CD4-positive, alpha-beta T cell (primary cell): ENCODE measurements at regions not wholly inside any gene's neighbourhood (a gene's known extent, or its start where the extent isn't known, plus 50 kb on each side); places are given as distances from the start of the nearest gene placed in this dataset.
"Not testable (repeated sequence)": the region's sequence is repeated elsewhere in the genome, so short reads cannot be mapped to it uniquely, and the experiment has no call there.

ENCODE experiments used
- ATAC-seq: fragments of 200-7000 bp; cut with Tn5 transposase; one replicate; pipeline ENCODE4 v1.10.0; 2022; ENCODE audit warnings: mild to moderate bottlenecking; ENCODE audit not compliant: poor library complexity
- CTCF ChIA-PET: fragments of 350-600 bp; sonication (Branson Sonifier 250); formaldehyde crosslinking; loops from one replicate; lab custom pipeline; 2021; ENCODE audit warnings: antibody characterized with exemption, inconsistent platforms; lab: Charles Lee
- POLR2A ChIA-PET: fragments of 350-600 bp; sonication (Branson Sonifier 250); formaldehyde crosslinking; loops from one replicate; lab custom pipeline; 2021; ENCODE audit warnings: antibody characterized with exemption, inconsistent platforms; lab: Charles Lee
- DNase-seq, 14 experiments: peaks; one replicate each; pipeline ENCODE4 v3.0.0-alpha.2; 2013 to 2020; ENCODE audit warnings: mixed read lengths in 2 of 14
- H3K27ac ChIP-seq, 2 donors: one replicate each; pipeline versions ENCODE4 v1.5.1 to v1.7.0; 2013; ENCODE audit warnings: low read length in 2 of 2, low read depth in 1 of 2, mild to moderate bottlenecking in 1 of 2
- H3K27me3 ChIP-seq, 2 experiments: 1 replicate in 1 of 2; 2 replicates in 1 of 2; pipeline versions ENCODE4 v1.6.1 to v1.7.0; 2013; ENCODE audit warnings: low read length in 2 of 2, control low read depth in 1 of 2, mild to moderate bottlenecking in 1 of 2, moderate library complexity in 1 of 2; ENCODE audit not compliant: insufficient read depth in 2 of 2, control insufficient read depth in 1 of 2
- H3K36me3 ChIP-seq: one replicate; pipeline ENCODE4 v1.6.1; 2013; ENCODE audit warnings: low read length, control low read depth; ENCODE audit not compliant: insufficient read depth
- H3K4me1 ChIP-seq: one replicate; pipeline ENCODE4 v1.6.1; 2013; ENCODE audit warnings: low read length, control low read depth; ENCODE audit not compliant: insufficient read depth
- H3K4me3 ChIP-seq: one replicate; pipeline ENCODE4 v1.5.1; 2013; ENCODE audit warnings: mild to moderate bottlenecking, low read length, moderate library complexity
- H3K9me3 ChIP-seq, 2 experiments: 1 replicate in 1 of 2; 2 replicates in 1 of 2; pipeline versions ENCODE4 v1.6.1 to v1.7.0; 2013; ENCODE audit warnings: low read length in 2 of 2, mild to moderate bottlenecking in 2 of 2, control low read depth in 1 of 2, moderate library complexity in 1 of 2; ENCODE audit not compliant: control insufficient read depth in 1 of 2, insufficient read depth in 1 of 2
- H3K27ac Mint-ChIP-seq: one replicate; pipeline ENCODE4 v1.8.0; 2020; ENCODE audit warnings: mixed read lengths
- H3K27me3 Mint-ChIP-seq: one replicate; pipeline ENCODE4 v1.8.0; 2021; ENCODE audit warnings: mixed read lengths
- H3K36me3 Mint-ChIP-seq: one replicate; pipeline ENCODE4 v1.8.0; 2021; ENCODE audit warnings: low read depth, mixed read lengths
- H3K4me1 Mint-ChIP-seq: one replicate; pipeline ENCODE4 v1.8.0; 2021; ENCODE audit warnings: low read depth, mixed read lengths
- H3K4me3 Mint-ChIP-seq: one replicate; pipeline ENCODE4 v1.8.0; 2020; ENCODE audit warnings: mild to moderate bottlenecking, mixed read lengths
- H3K9me3 Mint-ChIP-seq: one replicate; pipeline ENCODE4 v1.8.0; 2020; ENCODE audit warnings: mixed read lengths
- CTCF ChIP-seq: fragments of 200-600 bp; IDR thresholded peaks from one replicate; pipeline ENCODE4 v1.8.0; 2022; ENCODE audit warnings: antibody characterized with exemption, mild to moderate bottlenecking
- intact Hi-C, 2 experiments: fragments of 100-400 bp; cut with DNase I in 1 of 2; cut with micrococcal nuclease in 1 of 2; formaldehyde crosslinking; loops; one replicate each; pipeline versions ENCODE4 v1.15.1 to v1.9.0; 2023 to 2025; cut with DNase I, micrococcal nuclease

DNA sequence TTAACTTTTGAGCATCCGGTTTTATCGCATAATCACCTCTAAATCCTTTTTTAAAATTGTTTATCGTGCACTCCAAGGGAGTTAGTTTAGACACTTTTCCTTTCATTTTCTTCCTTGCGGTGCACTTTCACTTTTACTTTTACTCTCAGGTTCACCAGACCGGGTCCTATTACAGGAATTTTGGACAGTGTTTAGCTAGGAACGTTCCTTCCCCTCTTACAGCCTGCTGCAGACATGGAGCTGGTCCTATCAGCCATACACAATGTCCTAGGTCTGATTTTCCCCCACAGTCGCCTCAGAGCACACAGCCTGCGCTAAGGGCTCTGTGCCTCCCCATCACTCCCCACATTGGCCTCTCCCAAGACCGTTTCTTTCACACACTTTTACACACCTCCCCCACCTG is 103.9 kb downstream of the ALG10 start:
- ATAC-seq: no peak
- Histone ChIP-seq H3K9me3 (peaks cover 0 to 4% of the 10 kb centered on the region in 2 experiments), H3K36me3 (no peaks in the 10 kb centered on the region), H3K27ac (no peak overlapping the region), H3K4me1 (peaks cover 15% of the 10 kb centered on the region), H3K27me3 (no peaks in the 10 kb centered on the region), H3K4me3 (peak overlapping the region; percentile 46)
- no peak overlapping the region for H3K27ac Mint-ChIP-seq
- H3K9me3 Mint-ChIP-seq: no peaks in the 10 kb centered on the region
- H3K4me3 Mint-ChIP-seq: peak overlapping the region; percentile 69
- POLR2A ChIA-PET: no interaction called here
- CTCF ChIA-PET: no interaction called here
- intact Hi-C loops: no loop called here
- H3K36me3 Mint-ChIP-seq: no peaks in the 10 kb centered on the region
- peak in 3 of 14 experiments; percentile 15 to 61 (median 21) for DNase-seq
- peaks cover 11% of the 10 kb centered on the region for H3K27me3 Mint-ChIP-seq
- peaks cover 12% of the 10 kb centered on the region for H3K4me1 Mint-ChIP-seq
- no peak for TF ChIP-seq CTCF

DNA sequence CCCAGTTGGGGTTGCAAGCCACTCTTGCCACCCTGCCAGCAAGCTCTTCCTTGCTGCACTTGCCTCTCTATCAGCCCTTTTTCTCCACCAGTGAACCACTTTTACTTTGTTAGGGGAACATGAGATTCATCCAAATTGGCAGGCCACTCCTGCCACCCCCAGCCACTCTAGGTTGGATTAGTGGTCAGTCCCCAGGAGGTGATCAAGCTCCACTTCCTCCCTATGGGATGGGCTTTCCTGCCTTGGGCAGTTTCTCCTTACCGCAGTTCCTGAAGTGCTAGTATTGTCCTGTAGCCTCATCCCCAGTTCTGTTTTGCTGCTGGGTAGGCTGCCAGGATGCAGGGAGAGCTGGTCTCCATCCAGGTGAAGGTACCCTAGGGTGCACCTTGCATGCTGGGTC is 104.5 kb downstream of the ALG10 start:
- no peak for DNase-seq
- no peak overlapping the region for H3K4me3 ChIP-seq
- no peak overlapping the region for H3K27ac ChIP-seq
- peaks cover 15% of the 10 kb centered on the region for H3K4me1 ChIP-seq
- TF ChIP-seq CTCF: no peak
- Mint-ChIP-seq H3K4me3 (peak overlapping the region; percentile 69), H3K27ac (no peak overlapping the region), H3K36me3 (no peaks in the 10 kb centered on the region), H3K27me3 (peaks cover 11% of the 10 kb centered on the region), H3K4me1 (peaks cover 12% of the 10 kb centered on the region), H3K9me3 (no peaks in the 10 kb centered on the region)
- peaks cover 0 to 4% of the 10 kb centered on the region in 2 experiments for H3K9me3 ChIP-seq
- no peak for ATAC-seq
- H3K27me3 ChIP-seq: no peaks in the 10 kb centered on the region
- intact Hi-C loops: no loop called here
- CTCF ChIA-PET: no interaction called here
- H3K36me3 ChIP-seq: no peaks in the 10 kb centered on the region
- POLR2A ChIA-PET: no interaction called here

- peaks cover 12% of the 10 kb centered on the region for H3K4me1 Mint-ChIP-seq
- intact Hi-C loops, H3K36me3 ChIP-seq, H3K27me3 ChIP-seq, DNase-seq, CTCF ChIA-PET, H3K27ac ChIP-seq, H3K4me3 ChIP-seq, H3K27ac Mint-ChIP-seq, H3K9me3 Mint-ChIP-seq, H3K36me3 Mint-ChIP-seq, ATAC-seq, H3K4me3 Mint-ChIP-seq, POLR2A ChIA-PET, H3K9me3 ChIP-seq: not testable (repeated sequence)
- H3K4me1 ChIP-seq: peaks cover 15% of the 10 kb centered on the region
- peaks cover 11% of the 10 kb centered on the region for H3K27me3 Mint-ChIP-seq
Measured at GRCh38 chr12:34127379-34127778, 105.1 kb downstream of the ALG10 start.

- Histone ChIP-seq H3K27me3 (peaks cover 0 to 2% of the 10 kb centered on the region in 2 experiments), H3K4me1 (no peaks in the 10 kb centered on the region), H3K36me3 (no peaks in the 10 kb centered on the region), H3K4me3 (no peak overlapping the region), H3K9me3 (no peaks in the 10 kb centered on the region), H3K27ac (no peak overlapping the region)
- no peak overlapping the region for H3K27ac Mint-ChIP-seq
- no peak overlapping the region for H3K4me3 Mint-ChIP-seq
- H3K36me3 Mint-ChIP-seq: no peaks in the 10 kb centered on the region
- no peak for ATAC-seq
- CTCF ChIA-PET: no interaction called here
- POLR2A ChIA-PET: no interaction called here
- H3K27me3 Mint-ChIP-seq: peaks cover 7% of the 10 kb centered on the region
- TF ChIP-seq CTCF: no peak
- no peaks in the 10 kb centered on the region for H3K9me3 Mint-ChIP-seq
- DNase-seq: no peak
- intact Hi-C loops: no loop called here
- no peaks in the 10 kb centered on the region for H3K4me1 Mint-ChIP-seq
Measured at GRCh38 chr12:34142430-34142829, 120.1 kb downstream of the ALG10 start.
